ENCODE measurements at regions not wholly inside any gene's neighbourhood (a gene's known extent, or its start where the extent isn't known, plus 50 kb on each side); places are given as distances from the start of the nearest gene placed in this dataset.

DNA sequence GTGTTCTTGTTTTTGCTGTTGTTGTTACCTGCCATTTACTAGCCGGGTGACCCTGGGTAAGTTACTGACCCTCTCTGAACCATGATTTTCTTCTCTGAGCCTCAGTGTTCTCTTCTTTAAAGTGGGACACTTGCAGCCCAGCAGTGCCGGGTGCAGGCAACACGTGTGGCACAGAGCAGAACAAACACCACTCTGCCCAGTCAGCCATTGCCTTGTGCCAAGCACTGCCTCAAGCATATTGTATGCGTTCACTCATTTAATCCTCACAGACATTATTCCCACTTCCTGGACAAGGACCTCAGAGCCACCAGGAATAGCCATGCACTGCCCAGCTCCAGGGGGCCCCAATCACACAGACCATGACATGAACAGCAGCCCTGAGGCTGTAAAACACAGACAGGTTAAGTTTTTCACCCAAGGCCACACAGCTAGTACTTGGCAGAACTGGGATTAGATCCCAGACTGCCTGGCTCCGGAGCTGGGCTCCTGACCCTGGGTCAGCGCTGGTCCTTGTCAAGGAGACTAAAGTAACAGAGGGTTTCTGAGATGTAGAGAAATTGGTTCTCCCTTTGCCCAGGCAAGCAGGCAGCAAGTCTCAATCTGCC lies 74.0 kb upstream of the PTPN1 start:
- H3K4me1 ChIP-seq: peaks cover 0 to 3% of the 10 kb centered on the region in 2 donors
- H3K27ac ChIP-seq: peak overlapping the region; percentile 42 to 52
- no peak for DNase-seq (ENCODE audit: low spot score in 2 of 2)
- no peaks in the 10 kb centered on the region for H3K27me3 ChIP-seq
- TF ChIP-seq POLR2AphosphoS5 (IDR thresholded peaks at IDR 0.05) (no peak), POLR2A (IDR thresholded peaks at IDR 0.05) (no peak)
- TF ChIP-seq, protein P1, sequence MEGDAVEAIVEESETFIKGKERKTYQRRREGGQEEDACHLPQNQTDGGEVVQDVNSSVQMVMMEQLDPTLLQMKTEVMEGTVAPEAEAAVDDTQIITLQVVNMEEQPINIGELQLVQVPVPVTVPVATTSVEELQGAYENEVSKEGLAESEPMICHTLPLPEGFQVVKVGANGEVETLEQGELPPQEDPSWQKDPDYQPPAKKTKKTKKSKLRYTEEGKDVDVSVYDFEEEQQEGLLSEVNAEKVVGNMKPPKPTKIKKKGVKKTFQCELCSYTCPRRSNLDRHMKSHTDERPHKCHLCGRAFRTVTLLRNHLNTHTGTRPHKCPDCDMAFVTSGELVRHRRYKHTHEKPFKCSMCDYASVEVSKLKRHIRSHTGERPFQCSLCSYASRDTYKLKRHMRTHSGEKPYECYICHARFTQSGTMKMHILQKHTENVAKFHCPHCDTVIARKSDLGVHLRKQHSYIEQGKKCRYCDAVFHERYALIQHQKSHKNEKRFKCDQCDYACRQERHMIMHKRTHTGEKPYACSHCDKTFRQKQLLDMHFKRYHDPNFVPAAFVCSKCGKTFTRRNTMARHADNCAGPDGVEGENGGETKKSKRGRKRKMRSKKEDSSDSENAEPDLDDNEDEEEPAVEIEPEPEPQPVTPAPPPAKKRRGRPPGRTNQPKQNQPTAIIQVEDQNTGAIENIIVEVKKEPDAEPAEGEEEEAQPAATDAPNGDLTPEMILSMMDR (IDR thresholded peaks at IDR 0.05): no peak
- intact Hi-C loops (cut with DNase I; ENCODE audit: low total_unique reads): no loop called here
- no peak overlapping the region for H3K4me3 ChIP-seq
- H3K36me3 ChIP-seq: no peaks in the 10 kb centered on the region
- H3K9me3 ChIP-seq: no peaks in the 10 kb centered on the region

DNA sequence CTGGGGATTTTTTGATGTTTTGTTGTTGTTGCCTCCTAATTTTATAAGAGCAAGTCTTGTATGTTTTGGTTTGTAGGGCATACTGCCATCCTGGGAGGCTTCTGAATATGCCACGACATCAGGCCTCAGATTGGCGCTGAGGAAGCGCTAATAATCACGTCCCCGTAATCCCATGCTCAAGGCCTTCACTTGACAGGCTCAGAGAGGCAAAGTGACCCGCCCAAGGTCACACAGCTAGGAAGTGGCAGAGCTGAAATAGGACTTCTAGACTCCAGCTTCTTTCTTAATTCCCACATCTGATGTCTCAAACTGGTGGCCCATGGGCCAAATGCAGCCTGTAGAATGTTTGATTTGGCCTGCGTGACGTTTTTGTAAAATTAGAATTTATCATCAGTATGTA lies 73.5 kb upstream of the PTPN1 start:
- H3K27me3 ChIP-seq: no peaks in the 10 kb centered on the region
- peak overlapping the region in 1 of 2 donors; percentile 42 for H3K27ac ChIP-seq
- H3K4me3 ChIP-seq: no peak overlapping the region
- TF ChIP-seq POLR2A (IDR thresholded peaks at IDR 0.05) (no peak), POLR2AphosphoS5 (IDR thresholded peaks at IDR 0.05) (no peak)
- TF ChIP-seq, protein P1 (IDR thresholded peaks at IDR 0.05): no peak
- no peaks in the 10 kb centered on the region for H3K4me1 ChIP-seq
- H3K9me3 ChIP-seq: no peaks in the 10 kb centered on the region
- no peak for DNase-seq (ENCODE audit: low spot score in 2 of 2)
- H3K36me3 ChIP-seq: no peaks in the 10 kb centered on the region
- intact Hi-C loops (cut with DNase I; ENCODE audit: low total_unique reads): no loop called here

DNA sequence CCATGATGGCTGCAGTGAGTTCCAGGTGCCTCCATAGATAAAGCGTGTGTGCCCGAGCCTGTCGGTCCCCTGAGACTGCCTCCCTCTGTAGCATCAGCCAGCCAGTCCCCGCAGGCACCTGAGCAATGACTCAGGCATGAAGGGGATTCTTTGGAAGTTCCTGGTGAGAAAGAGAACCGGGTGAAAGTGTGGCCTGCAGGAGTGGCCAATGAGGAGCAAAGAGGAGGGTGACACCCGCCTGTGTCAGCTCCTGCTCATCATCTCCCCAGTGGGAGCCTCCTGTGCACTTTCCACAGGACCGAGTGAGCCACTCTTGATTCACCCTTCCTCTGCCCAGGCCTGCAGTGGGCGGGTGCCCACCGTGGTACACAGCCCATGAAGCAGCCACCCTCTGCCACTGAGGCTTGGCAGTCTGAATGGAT lies 71.2 kb upstream of the PTPN1 start:
- Histone ChIP-seq H3K36me3 (no peaks in the 10 kb centered on the region), H3K4me1 (no peaks in the 10 kb centered on the region), H3K27me3 (no peaks in the 10 kb centered on the region), H3K4me3 (no peak overlapping the region), H3K27ac (peak overlapping the region; percentile 75 to 87), H3K9me3 (no peaks in the 10 kb centered on the region)
- TF ChIP-seq POLR2A (IDR thresholded peaks at IDR 0.05) (no peak), POLR2AphosphoS5 (IDR thresholded peaks at IDR 0.05) (no peak)
- TF ChIP-seq, protein P1 (IDR thresholded peaks at IDR 0.05): no peak
- peak in 1 of 2 donors; percentile 77 for DNase-seq (ENCODE audit: low spot score in 2 of 2)
- intact Hi-C loops (cut with DNase I; ENCODE audit: low total_unique reads): no loop called here

DNA sequence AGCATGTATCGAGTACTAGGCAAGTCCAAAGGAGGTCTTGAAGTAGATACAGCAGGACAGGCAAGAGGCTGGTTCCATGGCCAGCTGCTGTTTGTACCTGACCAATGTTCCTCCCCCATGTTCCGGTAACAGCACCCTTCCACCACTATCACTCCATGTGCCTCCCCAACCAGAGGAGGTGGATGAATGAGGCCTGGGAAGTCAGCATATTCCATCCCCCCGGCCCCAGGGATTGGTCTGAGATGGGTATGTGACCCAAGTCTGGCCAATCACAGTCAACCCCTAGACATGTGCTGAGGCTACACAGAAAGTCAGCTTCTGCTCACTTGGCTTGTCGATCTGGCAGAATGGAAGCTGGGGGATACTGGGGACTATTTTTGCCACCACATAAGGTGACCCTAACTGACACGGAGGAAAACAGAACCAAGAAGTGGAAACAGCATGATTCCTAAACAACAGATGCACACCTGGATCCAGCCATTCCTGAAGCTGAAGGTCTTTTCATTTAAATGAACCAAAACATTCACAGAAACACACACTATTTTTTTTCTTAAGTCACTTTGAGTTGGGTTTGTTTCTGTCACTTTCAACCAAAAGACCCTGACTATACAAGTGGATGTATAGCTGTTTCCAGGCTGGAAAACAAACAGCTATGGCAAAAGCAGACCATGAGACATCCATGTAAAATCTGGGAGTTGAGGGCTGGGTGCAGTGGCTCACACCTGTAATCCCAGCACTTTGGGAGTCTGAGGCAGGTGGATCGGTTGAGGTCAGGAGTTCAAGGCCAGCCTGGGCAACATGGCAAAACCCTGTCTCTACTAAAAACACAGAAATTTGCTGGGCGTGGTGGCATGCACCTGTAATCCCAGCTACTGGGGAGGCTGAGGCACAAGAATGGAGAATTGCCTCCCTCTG lies 70.4 kb upstream of the PTPN1 start:
- H3K27ac ChIP-seq: peak overlapping the region; percentile 75 to 87
- DNase-seq (ENCODE audit: low spot score in 2 of 2): no peak
- TF ChIP-seq POLR2AphosphoS5 (IDR thresholded peaks at IDR 0.05) (no peak), POLR2A (IDR thresholded peaks at IDR 0.05) (no peak)
- TF ChIP-seq, protein P1 (IDR thresholded peaks at IDR 0.05): no peak

DNA sequence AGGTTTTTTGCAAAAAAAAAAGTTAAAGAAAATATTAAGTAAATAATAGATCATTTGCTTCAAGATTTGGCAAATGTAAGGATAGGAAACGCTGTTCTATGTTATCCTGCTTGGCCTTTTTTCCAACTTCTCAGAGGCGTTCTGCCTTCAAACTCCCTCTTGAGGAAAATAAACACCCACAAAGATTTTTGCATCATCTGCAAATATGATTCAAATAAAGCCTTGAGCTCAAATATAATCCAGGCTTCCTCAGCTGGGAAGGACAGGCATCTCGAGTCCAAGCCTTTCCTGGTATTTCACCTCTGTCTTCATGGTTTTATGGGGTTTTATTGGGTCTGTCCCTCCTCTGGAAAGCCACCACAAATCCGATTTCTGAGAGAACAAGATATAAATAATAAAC lies 67.7 kb upstream of the PTPN1 start:
- TF ChIP-seq, protein P1 (IDR thresholded peaks at IDR 0.05): no peak
- TF ChIP-seq POLR2AphosphoS5 (IDR thresholded peaks at IDR 0.05): no peak
- no peak for TF ChIP-seq POLR2A (IDR thresholded peaks at IDR 0.05)
- no peaks in the 10 kb centered on the region for H3K36me3 ChIP-seq

More for the DNA sequence above, 70.4 kb upstream of the PTPN1 start:
- H3K4me3 ChIP-seq: no peak overlapping the region
- H3K27me3 ChIP-seq: no peaks in the 10 kb centered on the region
- H3K36me3 ChIP-seq: no peaks in the 10 kb centered on the region
- intact Hi-C loops (cut with DNase I; ENCODE audit: low total_unique reads): no loop called here
- no peaks in the 10 kb centered on the region for H3K9me3 ChIP-seq
- no peaks in the 10 kb centered on the region for H3K4me1 ChIP-seq

More for the DNA sequence above, 67.7 kb upstream of the PTPN1 start:
- intact Hi-C loops (cut with DNase I; ENCODE audit: low total_unique reads): no loop called here
- Histone ChIP-seq H3K4me1 (no peaks in the 10 kb centered on the region), H3K27me3 (no peaks in the 10 kb centered on the region), H3K4me3 (no peak overlapping the region), H3K27ac (peak overlapping the region; percentile 34 to 75), H3K9me3 (no peaks in the 10 kb centered on the region)
- no peak for DNase-seq (ENCODE audit: low spot score in 2 of 2)

Measured in breast epithelium (tissue), 4 donors.